Pancreas (tissue), 10 donors: ENCODE measurements at regions not wholly inside any gene's neighbourhood (a gene's known extent, or its start where the extent isn't known, plus 50 kb on each side); places are given as distances from the start of the nearest gene placed in this dataset.

Experiments used
- ATAC-seq, 4 donors: fragments of 200-7000 bp; cut with Tn5 transposase; one replicate each; pipeline versions ENCODE4 v1.8.0 to v1.9.1; 2020; ENCODE audit warnings: mild to moderate bottlenecking in 4 of 4, moderate library complexity in 4 of 4
- DNase-seq, 6 donors: peaks; one replicate each; pipeline ENCODE4 v3.0.0-alpha.2; 2020
- FAIRE-seq: peaks from 2 replicates; lab custom pipeline; 2012; peaks lifted over from hg19 to GRCh38; lab: Jason Lieb, UNC
- H3K27ac ChIP-seq, 4 donors: fragments of 200-600 bp; sonication (generic); 1 replicate in 3 of 4; 2 replicates in 1 of 4; pipeline versions ENCODE4 v1.5.0 to v1.8.0; 2020
- H3K27me3 ChIP-seq, 4 donors: fragments of 200-600 bp; one replicate each; pipeline ENCODE4 v1.8.0; 2021
- H3K36me3 ChIP-seq, 3 donors: fragments of 200-600 bp; sonication (generic) in 1 of 3; one replicate each; pipeline versions ENCODE4 v1.5.0 to v1.8.0; 2020 to 2021
- H3K4me1 ChIP-seq, 3 donors: fragments of 200-600 bp; one replicate each; pipeline ENCODE4 v1.8.0; 2021
- H3K4me3 ChIP-seq, 4 donors: fragments of 200-600 bp; sonication (generic) in 2 of 4; one replicate each; pipeline versions ENCODE4 v1.5.0 to v1.8.0; 2020 to 2021
- H3K9me3 ChIP-seq, 4 donors: fragments of 200-600 bp; one replicate each; pipeline ENCODE4 v1.8.0; 2021
- CTCF ChIP-seq, 4 donors: fragments of 200-600 bp; sonication (generic) in 3 of 4; IDR thresholded peaks; one replicate each; pipeline versions ENCODE4 v1.5.0 to v1.8.0; 2021; ENCODE audit warnings: antibody characterized with exemption in 4 of 4
- WGBS, 2 donors: extraction: QIAGEN DNeasy Blood & Tissue Kit; methylation state at CpG; one replicate each; pipeline ENCODE4 v1.1.7; 2013; 5-methylcytosine and 5-hydroxymethylcytosine counted together
- intact Hi-C, 3 donors: fragments of 100-400 bp; cut with DNase I; formaldehyde crosslinking; loops; one replicate each; pipeline versions ENCODE4 v1.11.1 to v1.14.2; 2022
- donor health status: healthy with polysubstance abuse.
- donor health status: DM: no; HTN: no; CAD: no; lungs with moderate emphysema.
- donor health status: DM: no; HTN: no; CAD: no.
- donor health status: control.
- donor health status: control.
- donor health status: Bipolar disorder and iron deficiency.
- donor health status: DM: yes; HTN: yes; CAD: no.
- donor health status: DM: no; HTN: no; CAD: no.
- donor health status: DM: no; HTN: no; CAD: no.
- donor health status: DM: yes; HTN: yes; CAD: no.

- Histone ChIP-seq H3K27ac (no peak overlapping the region), H3K4me1 (no peaks in the 10 kb centered on the region), H3K27me3 (no peaks in the 10 kb centered on the region), H3K4me3 (no peak overlapping the region), H3K36me3 (no peaks in the 10 kb centered on the region), H3K9me3 (no peaks in the 10 kb centered on the region)
- 52 to 58% methylated on average over 2 of the region's 2 CpGs for WGBS, 2 donors
- ATAC-seq (no peak), FAIRE-seq (no peak), DNase-seq (no peak)
- no peak for TF ChIP-seq CTCF (IDR thresholded peaks at IDR 0.05)
- intact Hi-C loops, result no loop called here
Observed at GRCh38 chr4:100312615-100313350, 122.5 kb upstream of the DDIT4L start.

GRCh38 chr4:100311181-100311580 lies 120.9 kb upstream of the DDIT4L start:
- H3K27me3 ChIP-seq, result no peaks in the 10 kb centered on the region
- no peak for DNase-seq
- FAIRE-seq, result no peak
- H3K9me3 ChIP-seq, result no peaks in the 10 kb centered on the region
- 58 to 72% methylated on average over 3 of the region's 3 CpGs for WGBS, 2 donors
- no peak overlapping the region for H3K4me3 ChIP-seq
- H3K36me3 ChIP-seq, result no peaks in the 10 kb centered on the region
- no peak for TF ChIP-seq CTCF (IDR thresholded peaks at IDR 0.05)
- no peaks in the 10 kb centered on the region for H3K4me1 ChIP-seq
- no peak for ATAC-seq
- intact Hi-C loops, result no loop called here
- no peak overlapping the region for H3K27ac ChIP-seq

- DNase-seq (no peak), FAIRE-seq (no peak), ATAC-seq (no peak)
- Histone ChIP-seq H3K4me1 (no peaks in the 10 kb centered on the region), H3K27ac (no peak overlapping the region), H3K27me3 (no peaks in the 10 kb centered on the region), H3K36me3 (no peaks in the 10 kb centered on the region), H3K4me3 (no peak overlapping the region), H3K9me3 (no peaks in the 10 kb centered on the region)
- intact Hi-C loops, result no loop called here
- TF ChIP-seq CTCF (IDR thresholded peaks at IDR 0.05), result no peak
Observed at GRCh38 chr4:100306018-100306417, 115.8 kb upstream of the DDIT4L start.

- Histone ChIP-seq H3K4me3 (no peak overlapping the region), H3K27me3 (no peaks in the 10 kb centered on the region), H3K27ac (no peak overlapping the region), H3K9me3 (no peaks in the 10 kb centered on the region), H3K4me1 (no peaks in the 10 kb centered on the region), H3K36me3 (no peaks in the 10 kb centered on the region)
- intact Hi-C loops, result no loop called here
- ATAC-seq, result no peak
- FAIRE-seq, result no peak
- no peak for DNase-seq
- 75 to 88% methylated on average over 9 of the region's 9 CpGs for WGBS, 2 donors
- TF ChIP-seq CTCF (IDR thresholded peaks at IDR 0.05), result no peak
Observed at GRCh38 chr4:100302061-100303026, 112.1 kb upstream of the DDIT4L start.
